NB4 (cell line): ENCODE measurements at regions not wholly inside any gene's neighbourhood (a gene's known extent, or its start where the extent isn't known, plus 50 kb on each side); places are given as distances from the start of the nearest gene placed in this dataset.

Source experiments
- DNase-seq: peaks from one replicate; pipeline ENCODE4 v3.0.0; 2010; ENCODE audit warnings: low read depth
- H3K4me3 ChIP-seq: one replicate; pipeline ENCODE4 v1.5.1; 2011; ENCODE audit warnings: mild to moderate bottlenecking, low read depth, low read length, moderate library complexity
- CTCF ChIP-seq: IDR thresholded peaks from one replicate; pipeline ENCODE4 v1.5.1; 2012; ENCODE audit warnings: low read depth, low read length
- MAX ChIP-seq: IDR thresholded peaks from 2 replicates; pipeline ENCODE4 v1.6.1; 2011; ENCODE audit warnings: low read depth, low read length
- MYC ChIP-seq: IDR thresholded peaks from 2 replicates; pipeline ENCODE4 v1.6.1; 2011; ENCODE audit warnings: low read depth, low read length
- POLR2A ChIP-seq: IDR thresholded peaks from 2 replicates; pipeline ENCODE4 v1.6.1; 2011; ENCODE audit warnings: mild to moderate bottlenecking; ENCODE audit not compliant: insufficient read length; ENCODE audit errors: extremely low read depth

GRCh38 chr12:70106347-70106746, 136.9 kb upstream of the CNOT2 start:
- TF ChIP-seq CTCF (no peak), MAX (no peak), MYC (no peak), POLR2A (no peak)
- DNase-seq = no peak
- H3K4me3 ChIP-seq = no peak overlapping the region

- no peak overlapping the region for H3K4me3 ChIP-seq
- TF ChIP-seq CTCF = no peak
- TF ChIP-seq MAX = no peak
- TF ChIP-seq MYC = no peak
- no peak for TF ChIP-seq POLR2A
- DNase-seq = no peak
These were observed 133.1 kb upstream of the CNOT2 start for GRCh38 chr12:70110085-70110484.

GRCh38 chr12:70117670-70118069, 125.6 kb upstream of the CNOT2 start:
- no peak for DNase-seq
- H3K4me3 ChIP-seq = no peak overlapping the region
- no peak for TF ChIP-seq MAX
- no peak for TF ChIP-seq MYC

GRCh38 chr12:70120970-70121369, 122.3 kb upstream of the CNOT2 start:
- no peak overlapping the region for H3K4me3 ChIP-seq
- no peak for DNase-seq
- no peak for TF ChIP-seq CTCF
- TF ChIP-seq POLR2A = no peak
- no peak for TF ChIP-seq MAX
- TF ChIP-seq MYC = no peak

- TF ChIP-seq POLR2A = no peak
- no peak for TF ChIP-seq MAX
- no peak for TF ChIP-seq CTCF
- TF ChIP-seq MYC = no peak
- H3K4me3 ChIP-seq = no peak overlapping the region
- DNase-seq = no peak
These were observed 121.7 kb upstream of the CNOT2 start for GRCh38 chr12:70121562-70121961.

- DNase-seq = no peak
- H3K4me3 ChIP-seq = no peak overlapping the region
- TF ChIP-seq MYC = no peak
- no peak for TF ChIP-seq CTCF
- TF ChIP-seq POLR2A = no peak
- no peak for TF ChIP-seq MAX
These were observed 120.4 kb upstream of the CNOT2 start for GRCh38 chr12:70122804-70123203.
